Lower leg skin (tissue), 4 donors: ENCODE measurements at regions not wholly inside any gene's neighbourhood (a gene's known extent, or its start where the extent isn't known, plus 50 kb on each side); places are given as distances from the start of the nearest gene placed in this dataset.

Source experiments
- DNase-seq, 2 donors: peaks; one replicate each; pipeline ENCODE4 v3.0.0-alpha.2; 2019; ENCODE audit warnings: low spot score in 2 of 2
- H3K4me3 ChIP-seq: fragments of 200-600 bp; sonication (generic); 2 replicates; pipeline ENCODE4 v1.5.1; 2017; ENCODE audit warnings: mild to moderate bottlenecking, low read depth; ENCODE audit not compliant: poor library complexity, severe bottlenecking
- CTCF ChIP-seq, 3 donors: fragments of 450-650 bp; IDR thresholded peaks; one replicate each; pipeline ENCODE4 v1.5.1; 2016; ENCODE audit warnings: antibody characterized with exemption in 3 of 3, mild to moderate bottlenecking in 3 of 3, moderate library complexity in 2 of 3
- POLR2A ChIP-seq, 2 donors: fragments of 450-650 bp; IDR thresholded peaks; one replicate each; pipeline ENCODE4 v1.6.1; 2016 to 2017; ENCODE audit warnings: antibody characterized with exemption in 2 of 2, mild to moderate bottlenecking in 1 of 2, moderate library complexity in 1 of 2
- WGBS, 2 donors: methylation state at CpG; one replicate each; pipeline ENCODE4 v1.1.5; 2018; 5-methylcytosine and 5-hydroxymethylcytosine counted together
- intact Hi-C: fragments of 100-400 bp; cut with DNase I; formaldehyde crosslinking; loops from one replicate; pipeline ENCODE4 v1.15.0; 2023; ENCODE audit warnings: low total_unique reads

- peak in 1 of 2 donors; percentile 34 for DNase-seq
- H3K4me3 ChIP-seq, result no peak overlapping the region
- 65 to 66% methylated on average over 6 of the region's 6 CpGs for WGBS, 2 donors
- TF ChIP-seq CTCF (IDR thresholded peaks at IDR 0.05) (no peak), POLR2A (IDR thresholded peaks at IDR 0.05) (no peak)
- intact Hi-C loops, result no loop called here
Observed at GRCh38 chr22:44549701-44550100, 51.7 kb upstream of the RTL6 start.

GRCh38 chr22:44548981-44549380, 50.9 kb upstream of the RTL6 start:
- whole genome bisulfite sequencing, 2 donors, result 87 to 95% methylated on average over 10 of the region's 10 CpGs
- peak in 1 of 2 donors; percentile 29 for DNase-seq
- TF ChIP-seq CTCF (IDR thresholded peaks at IDR 0.05), result no peak
- TF ChIP-seq POLR2A (IDR thresholded peaks at IDR 0.05), result no peak
- no peak overlapping the region for H3K4me3 ChIP-seq
- intact Hi-C loops, result no loop called here
